ENCODE measurements at regions not wholly inside any gene's neighbourhood (a gene's known extent, or its start where the extent isn't known, plus 50 kb on each side); places are given as distances from the start of the nearest gene placed in this dataset.

GRCh38 chrY:7672796-7673195, 761.2 kb upstream of the AMELY start:
- no peaks in the 10 kb centered on the region for H3K79me2 ChIP-seq (ENCODE audit: insufficient read depth, low read length)
- H3K9ac ChIP-seq (ENCODE audit: low read length), result no peak overlapping the region
- no peaks in the 10 kb centered on the region for H3K9me3 ChIP-seq (ENCODE audit: low read length)
- no peaks in the 10 kb centered on the region for H3K36me3 ChIP-seq (ENCODE audit: insufficient read depth, low read length)
- H3K4me1 ChIP-seq (ENCODE audit: insufficient read depth, low read length, severe bottlenecking), result no peaks in the 10 kb centered on the region
- no peak overlapping the region for H3K27ac ChIP-seq (ENCODE audit: low read depth, low read length, poor library complexity, severe bottlenecking)
- no peaks in the 10 kb centered on the region for H3F3A ChIP-seq (ENCODE audit: insufficient read depth, low read length)
- H4K20me1 ChIP-seq (ENCODE audit: insufficient read depth, low read length), result no peaks in the 10 kb centered on the region
- no peaks in the 10 kb centered on the region for H3K27me3 ChIP-seq (ENCODE audit: insufficient read depth, low read length)
- H2AFZ ChIP-seq (ENCODE audit: low read length), result no peak overlapping the region
- TF ChIP-seq, protein P1, sequence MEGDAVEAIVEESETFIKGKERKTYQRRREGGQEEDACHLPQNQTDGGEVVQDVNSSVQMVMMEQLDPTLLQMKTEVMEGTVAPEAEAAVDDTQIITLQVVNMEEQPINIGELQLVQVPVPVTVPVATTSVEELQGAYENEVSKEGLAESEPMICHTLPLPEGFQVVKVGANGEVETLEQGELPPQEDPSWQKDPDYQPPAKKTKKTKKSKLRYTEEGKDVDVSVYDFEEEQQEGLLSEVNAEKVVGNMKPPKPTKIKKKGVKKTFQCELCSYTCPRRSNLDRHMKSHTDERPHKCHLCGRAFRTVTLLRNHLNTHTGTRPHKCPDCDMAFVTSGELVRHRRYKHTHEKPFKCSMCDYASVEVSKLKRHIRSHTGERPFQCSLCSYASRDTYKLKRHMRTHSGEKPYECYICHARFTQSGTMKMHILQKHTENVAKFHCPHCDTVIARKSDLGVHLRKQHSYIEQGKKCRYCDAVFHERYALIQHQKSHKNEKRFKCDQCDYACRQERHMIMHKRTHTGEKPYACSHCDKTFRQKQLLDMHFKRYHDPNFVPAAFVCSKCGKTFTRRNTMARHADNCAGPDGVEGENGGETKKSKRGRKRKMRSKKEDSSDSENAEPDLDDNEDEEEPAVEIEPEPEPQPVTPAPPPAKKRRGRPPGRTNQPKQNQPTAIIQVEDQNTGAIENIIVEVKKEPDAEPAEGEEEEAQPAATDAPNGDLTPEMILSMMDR (IDR thresholded peaks at IDR 0.05; ENCODE audit: low read length), result no peak
- no peak for TF ChIP-seq EZH2 (IDR thresholded peaks at IDR 0.05; ENCODE audit: borderline replicate concordance, low read length)
- H3K9me2 ChIP-seq (ENCODE audit: low read depth, low read length), result no peaks in the 10 kb centered on the region
- H3K4me3 ChIP-seq (ENCODE audit: low read depth, low read length, poor library complexity, severe bottlenecking), result no peak overlapping the region
- no peak overlapping the region for H3K4me2 ChIP-seq (ENCODE audit: low read length)

- Histone ChIP-seq H4K20me1 (ENCODE audit: insufficient read depth, low read length) (no peaks in the 10 kb centered on the region), H3K9ac (ENCODE audit: low read length) (no peak overlapping the region), H3K4me1 (ENCODE audit: insufficient read depth, low read length, severe bottlenecking) (peaks cover 4% of the 10 kb centered on the region), H3K27ac (ENCODE audit: low read depth, low read length, poor library complexity, severe bottlenecking) (no peak overlapping the region), H3F3A (ENCODE audit: insufficient read depth, low read length) (no peaks in the 10 kb centered on the region), H3K27me3 (ENCODE audit: insufficient read depth, low read length) (no peaks in the 10 kb centered on the region), H3K9me3 (ENCODE audit: low read length) (no peaks in the 10 kb centered on the region), H2AFZ (ENCODE audit: low read length) (no peak overlapping the region), H3K4me2 (ENCODE audit: low read length) (no peak overlapping the region), H3K4me3 (ENCODE audit: low read depth, low read length, poor library complexity, severe bottlenecking) (no peak overlapping the region), H3K36me3 (ENCODE audit: insufficient read depth, low read length) (no peaks in the 10 kb centered on the region), H3K79me2 (ENCODE audit: insufficient read depth, low read length) (no peaks in the 10 kb centered on the region), H3K9me2 (ENCODE audit: low read depth, low read length) (no peaks in the 10 kb centered on the region)
- TF ChIP-seq, protein P1 (IDR thresholded peaks at IDR 0.05; ENCODE audit: low read length), result no peak
- TF ChIP-seq EZH2 (IDR thresholded peaks at IDR 0.05; ENCODE audit: borderline replicate concordance, low read length), result no peak
These were observed 751.7 kb upstream of the AMELY start for GRCh38 chrY:7663261-7663660.

GRCh38 chrY:7659047-7659446, 747.5 kb upstream of the AMELY start:
- Histone ChIP-seq H3K27ac (ENCODE audit: low read depth, low read length, poor library complexity, severe bottlenecking) (no peak overlapping the region), H3K27me3 (ENCODE audit: insufficient read depth, low read length) (no peaks in the 10 kb centered on the region), H4K20me1 (ENCODE audit: insufficient read depth, low read length) (no peaks in the 10 kb centered on the region), H3K9me3 (ENCODE audit: low read length) (no peaks in the 10 kb centered on the region), H3K9me2 (ENCODE audit: low read depth, low read length) (no peaks in the 10 kb centered on the region), H3K9ac (ENCODE audit: low read length) (no peak overlapping the region), H3K4me1 (ENCODE audit: insufficient read depth, low read length, severe bottlenecking) (peaks cover 4% of the 10 kb centered on the region), H2AFZ (ENCODE audit: low read length) (no peak overlapping the region), H3K4me2 (ENCODE audit: low read length) (no peak overlapping the region), H3K79me2 (ENCODE audit: insufficient read depth, low read length) (no peaks in the 10 kb centered on the region), H3K36me3 (ENCODE audit: insufficient read depth, low read length) (no peaks in the 10 kb centered on the region), H3K4me3 (ENCODE audit: low read depth, low read length, poor library complexity, severe bottlenecking) (no peak overlapping the region), H3F3A (ENCODE audit: insufficient read depth, low read length) (no peaks in the 10 kb centered on the region)
- TF ChIP-seq EZH2 (IDR thresholded peaks at IDR 0.05; ENCODE audit: borderline replicate concordance, low read length), result no peak
- TF ChIP-seq, protein P1 (IDR thresholded peaks at IDR 0.05; ENCODE audit: low read length), result no peak
